ENCODE measurements at regions not wholly inside any gene's neighbourhood (a gene's known extent, or its start where the extent isn't known, plus 50 kb on each side); places are given as distances from the start of the nearest gene placed in this dataset.

- TF ChIP-seq CSDC2 (CRISPR knock-in tag; IDR thresholded peaks at IDR 0.05) = no peak
- no peak for TF ChIP-seq ESRRG (CRISPR knock-in tag; IDR thresholded peaks at IDR 0.05)
- no peak for ATAC-seq
Measured at GRCh38 chr3:5309171-5309570, 121.7 kb downstream of the EDEM1 start.

GRCh38 chr3:5309602-5310001 is 122.1 kb downstream of the EDEM1 start:
- ATAC-seq = no peak
- no peak for TF ChIP-seq PATZ1 (CRISPR knock-in tag; IDR thresholded peaks at IDR 0.05; ENCODE audit: borderline replicate concordance)
- TF ChIP-seq ARNTL (CRISPR knock-in tag; IDR thresholded peaks at IDR 0.05; ENCODE audit: borderline replicate concordance, low read depth) = no peak
- no peak for TF ChIP-seq SNAI2 (CRISPR knock-in tag; IDR thresholded peaks at IDR 0.05)
- TF ChIP-seq ZNF8 (CRISPR knock-in tag; IDR thresholded peaks at IDR 0.05) = no peak
- TF ChIP-seq ISL1 (CRISPR knock-in tag; IDR thresholded peaks at IDR 0.05) = no peak

- ATAC-seq = no peak
- TF ChIP-seq POU6F1 (CRISPR knock-in tag; IDR thresholded peaks at IDR 0.05; ENCODE audit: borderline replicate concordance, low read depth) (no peak), OSR1 (CRISPR knock-in tag; IDR thresholded peaks at IDR 0.05) (no peak), RARB (CRISPR knock-in tag; IDR thresholded peaks at IDR 0.05) (no peak), ISL1 (CRISPR knock-in tag; IDR thresholded peaks at IDR 0.05) (no peak), BACH2 (CRISPR knock-in tag; IDR thresholded peaks at IDR 0.05; ENCODE audit: borderline replicate concordance) (no peak), ZFP30 (CRISPR knock-in tag; IDR thresholded peaks at IDR 0.05) (no peak), CSDC2 (CRISPR knock-in tag; IDR thresholded peaks at IDR 0.05) (no peak), PATZ1 (CRISPR knock-in tag; IDR thresholded peaks at IDR 0.05; ENCODE audit: borderline replicate concordance) (no peak), ZNF8 (CRISPR knock-in tag; IDR thresholded peaks at IDR 0.05) (no peak), CSRNP3 (CRISPR knock-in tag; IDR thresholded peaks at IDR 0.05) (no peak), SNAI2 (CRISPR knock-in tag; IDR thresholded peaks at IDR 0.05) (no peak), GLIS3 (CRISPR knock-in tag; IDR thresholded peaks at IDR 0.05) (no peak), TCF4 (CRISPR knock-in tag; IDR thresholded peaks at IDR 0.05; ENCODE audit: borderline replicate concordance) (no peak), PPARA (CRISPR knock-in tag; IDR thresholded peaks at IDR 0.05; ENCODE audit: borderline replicate concordance) (no peak), TOX (CRISPR knock-in tag; IDR thresholded peaks at IDR 0.05; ENCODE audit: borderline replicate concordance) (no peak), ZNF70 (CRISPR knock-in tag; IDR thresholded peaks at IDR 0.05) (no peak), ARNTL (CRISPR knock-in tag; IDR thresholded peaks at IDR 0.05; ENCODE audit: borderline replicate concordance, low read depth) (no peak)
Measured at GRCh38 chr3:5310509-5310908, 123.0 kb downstream of the EDEM1 start.

GRCh38 chr3:5312290-5312689 is 124.8 kb downstream of the EDEM1 start:
- ATAC-seq = no peak
- TF ChIP-seq TOX (CRISPR knock-in tag; IDR thresholded peaks at IDR 0.05; ENCODE audit: borderline replicate concordance) (no peak), BACH2 (CRISPR knock-in tag; IDR thresholded peaks at IDR 0.05; ENCODE audit: borderline replicate concordance) (no peak), ZFP30 (CRISPR knock-in tag; IDR thresholded peaks at IDR 0.05) (no peak), ZFP3 (CRISPR knock-in tag; IDR thresholded peaks at IDR 0.05) (no peak), ARNTL (CRISPR knock-in tag; IDR thresholded peaks at IDR 0.05; ENCODE audit: borderline replicate concordance, low read depth) (no peak), ESRRG (CRISPR knock-in tag; IDR thresholded peaks at IDR 0.05) (no peak), CSDC2 (CRISPR knock-in tag; IDR thresholded peaks at IDR 0.05) (no peak), RARB (CRISPR knock-in tag; IDR thresholded peaks at IDR 0.05) (no peak), ZNF8 (CRISPR knock-in tag; IDR thresholded peaks at IDR 0.05) (no peak), POU6F1 (CRISPR knock-in tag; IDR thresholded peaks at IDR 0.05; ENCODE audit: borderline replicate concordance, low read depth) (no peak), ZNF70 (CRISPR knock-in tag; IDR thresholded peaks at IDR 0.05) (no peak)
